ENCODE measurements at regions not wholly inside any gene's neighbourhood (a gene's known extent, or its start where the extent isn't known, plus 50 kb on each side); places are given as distances from the start of the nearest gene placed in this dataset.
"Not testable (repeated sequence)": the region's sequence is repeated elsewhere in the genome, so short reads cannot be mapped to it uniquely, and the experiment has no call there.

DNA sequence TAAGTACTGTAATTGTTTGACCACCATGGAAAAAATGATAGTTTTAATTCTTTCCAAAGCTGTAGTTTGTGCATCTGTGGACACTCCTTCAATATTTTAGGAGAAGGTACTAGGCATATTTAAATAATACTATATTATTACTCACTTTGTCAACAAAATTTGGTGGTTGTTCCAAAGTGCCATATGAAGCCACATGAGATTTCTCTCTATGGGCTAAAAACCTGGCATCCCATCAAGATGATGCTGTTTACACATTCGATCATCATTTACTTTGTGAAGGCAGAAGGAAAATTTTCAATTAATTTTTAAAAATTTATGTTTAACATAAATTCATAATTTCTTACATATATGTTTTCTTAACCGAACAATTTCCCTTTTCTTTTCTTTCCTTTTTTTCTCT lies 502.6 kb upstream of the JAG1 start:
- TF ChIP-seq, protein P1, sequence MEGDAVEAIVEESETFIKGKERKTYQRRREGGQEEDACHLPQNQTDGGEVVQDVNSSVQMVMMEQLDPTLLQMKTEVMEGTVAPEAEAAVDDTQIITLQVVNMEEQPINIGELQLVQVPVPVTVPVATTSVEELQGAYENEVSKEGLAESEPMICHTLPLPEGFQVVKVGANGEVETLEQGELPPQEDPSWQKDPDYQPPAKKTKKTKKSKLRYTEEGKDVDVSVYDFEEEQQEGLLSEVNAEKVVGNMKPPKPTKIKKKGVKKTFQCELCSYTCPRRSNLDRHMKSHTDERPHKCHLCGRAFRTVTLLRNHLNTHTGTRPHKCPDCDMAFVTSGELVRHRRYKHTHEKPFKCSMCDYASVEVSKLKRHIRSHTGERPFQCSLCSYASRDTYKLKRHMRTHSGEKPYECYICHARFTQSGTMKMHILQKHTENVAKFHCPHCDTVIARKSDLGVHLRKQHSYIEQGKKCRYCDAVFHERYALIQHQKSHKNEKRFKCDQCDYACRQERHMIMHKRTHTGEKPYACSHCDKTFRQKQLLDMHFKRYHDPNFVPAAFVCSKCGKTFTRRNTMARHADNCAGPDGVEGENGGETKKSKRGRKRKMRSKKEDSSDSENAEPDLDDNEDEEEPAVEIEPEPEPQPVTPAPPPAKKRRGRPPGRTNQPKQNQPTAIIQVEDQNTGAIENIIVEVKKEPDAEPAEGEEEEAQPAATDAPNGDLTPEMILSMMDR (IDR thresholded peaks at IDR 0.05; ENCODE audit: low read length): no peak
- TF ChIP-seq EZH2 (optimal IDR thresholded peaks at IDR 0.05; ENCODE audit: low read depth, low read length) (no peak), EZH2phosphoT487 (IDR thresholded peaks at IDR 0.05; ENCODE audit: low read length) (no peak)
- Histone ChIP-seq H3F3A (ENCODE audit: insufficient read depth, low read length) (no peaks in the 10 kb centered on the region), H3K4me2 (ENCODE audit: low read depth, low read length) (no peak overlapping the region), H3K79me2 (ENCODE audit: low read length) (no peaks in the 10 kb centered on the region), H3K36me3 (replicated peaks; ENCODE audit: insufficient read depth, low read length) (no peaks in the 10 kb centered on the region), H3K4me1 (ENCODE audit: low read length) (no peaks in the 10 kb centered on the region), H3K4me3 (ENCODE audit: low read length) (no peak overlapping the region), H3K9ac (ENCODE audit: low read length) (no peak overlapping the region), H3K27me3 (replicated peaks; ENCODE audit: insufficient read depth, low read length) (no peaks in the 10 kb centered on the region), H3K9me3 (replicated peaks; ENCODE audit: insufficient read depth, low read length) (no peaks in the 10 kb centered on the region; the same call in 1 of the 2 replicates), H2AFZ (ENCODE audit: low read length) (no peak overlapping the region), H3K9me2 (replicated peaks; ENCODE audit: insufficient read depth, low read length) (no peaks in the 10 kb centered on the region), H3K27ac (ENCODE audit: low read length) (no peak overlapping the region), H4K20me1 (ENCODE audit: insufficient read depth, low read length) (no peaks in the 10 kb centered on the region)
- DNase-seq: no peak

DNA sequence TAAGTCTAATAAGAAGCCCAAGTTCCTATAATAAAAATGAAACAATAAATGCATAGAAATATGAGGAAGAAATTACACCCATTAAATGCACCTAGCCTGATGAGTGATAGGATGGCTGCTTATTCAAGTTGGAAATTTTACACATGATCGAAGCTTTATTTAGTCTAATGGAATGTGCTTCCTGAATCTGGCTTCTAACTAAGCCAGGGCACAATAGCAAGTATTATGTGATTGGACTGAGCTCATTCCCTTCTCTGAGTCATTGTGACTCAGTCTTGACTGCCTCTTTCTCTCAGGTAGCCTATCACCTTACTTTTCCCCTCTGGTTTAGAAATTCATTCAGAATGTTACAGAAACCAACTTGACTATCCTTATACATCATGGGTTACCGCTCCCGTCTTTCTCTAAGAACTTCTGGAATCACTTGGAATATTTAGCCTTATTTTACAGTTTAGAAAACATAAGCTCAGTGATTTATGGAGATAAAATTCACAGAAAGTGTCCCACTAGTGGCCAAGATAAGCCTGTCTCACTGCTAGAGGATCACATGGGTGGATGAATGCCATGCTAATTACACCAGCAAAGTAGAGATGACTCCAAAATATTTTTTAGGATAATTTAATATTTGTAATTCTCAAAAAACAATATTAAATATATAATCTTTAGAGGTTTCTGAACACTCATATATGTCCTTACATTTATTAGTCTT lies 505.3 kb upstream of the JAG1 start:
- TF ChIP-seq, protein P1 (IDR thresholded peaks at IDR 0.05; ENCODE audit: low read length): no peak
- no peak for TF ChIP-seq EZH2phosphoT487 (IDR thresholded peaks at IDR 0.05; ENCODE audit: low read length)
- no peak for TF ChIP-seq EZH2 (optimal IDR thresholded peaks at IDR 0.05; ENCODE audit: low read depth, low read length)
- Histone ChIP-seq H3K79me2 (ENCODE audit: low read length) (no peaks in the 10 kb centered on the region), H3K36me3 (replicated peaks; ENCODE audit: insufficient read depth, low read length) (no peaks in the 10 kb centered on the region), H3K9ac (ENCODE audit: low read length) (no peak overlapping the region), H2AFZ (ENCODE audit: low read length) (no peak overlapping the region), H4K20me1 (ENCODE audit: insufficient read depth, low read length) (no peaks in the 10 kb centered on the region), H3K27ac (ENCODE audit: low read length) (no peak overlapping the region), H3K9me2 (replicated peaks; ENCODE audit: insufficient read depth, low read length) (no peaks in the 10 kb centered on the region), H3K9me3 (replicated peaks; ENCODE audit: insufficient read depth, low read length) (no peaks in the 10 kb centered on the region; the same call in 1 of the 2 replicates), H3K4me2 (ENCODE audit: low read depth, low read length) (no peak overlapping the region), H3K27me3 (replicated peaks; ENCODE audit: insufficient read depth, low read length) (no peaks in the 10 kb centered on the region), H3F3A (ENCODE audit: insufficient read depth, low read length) (no peaks in the 10 kb centered on the region), H3K4me1 (ENCODE audit: low read length) (no peaks in the 10 kb centered on the region), H3K4me3 (ENCODE audit: low read length) (no peak overlapping the region)
- no peak for DNase-seq

DNA sequence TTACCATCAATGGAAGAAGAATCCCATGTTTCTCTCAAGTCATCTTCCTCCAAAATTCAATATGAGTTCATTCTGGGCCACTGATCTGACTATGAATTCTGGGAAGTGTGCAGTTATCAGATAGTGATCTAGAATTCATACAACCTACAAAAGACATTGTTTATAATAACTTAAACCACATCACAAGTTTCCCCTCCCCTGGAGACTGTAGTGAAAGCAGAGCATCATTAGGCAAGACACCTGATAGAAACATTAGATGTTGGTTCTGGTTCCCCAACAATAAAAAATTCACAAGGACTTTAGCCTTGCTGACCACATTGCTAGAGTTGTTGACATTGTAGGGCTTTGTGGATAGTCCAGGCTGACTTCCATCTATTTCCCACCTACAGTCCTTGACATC lies 506.4 kb upstream of the JAG1 start:
- Histone ChIP-seq H3K27ac (ENCODE audit: low read length) (no peak overlapping the region), H3K27me3 (replicated peaks; ENCODE audit: insufficient read depth, low read length) (no peaks in the 10 kb centered on the region), H3K4me3 (ENCODE audit: low read length) (no peak overlapping the region), H3K9me2 (replicated peaks; ENCODE audit: insufficient read depth, low read length) (no peaks in the 10 kb centered on the region), H2AFZ (ENCODE audit: low read length) (no peak overlapping the region), H4K20me1 (ENCODE audit: insufficient read depth, low read length) (no peaks in the 10 kb centered on the region), H3K4me1 (ENCODE audit: low read length) (no peaks in the 10 kb centered on the region), H3K4me2 (ENCODE audit: low read depth, low read length) (no peak overlapping the region), H3K9me3 (replicated peaks; ENCODE audit: insufficient read depth, low read length) (no peaks in the 10 kb centered on the region; the same call in 1 of the 2 replicates), H3K36me3 (replicated peaks; ENCODE audit: insufficient read depth, low read length) (no peaks in the 10 kb centered on the region), H3K9ac (ENCODE audit: low read length) (no peak overlapping the region), H3F3A (ENCODE audit: insufficient read depth, low read length) (no peaks in the 10 kb centered on the region), H3K79me2 (ENCODE audit: low read length) (no peaks in the 10 kb centered on the region)
- DNase-seq: no peak
- TF ChIP-seq EZH2phosphoT487 (IDR thresholded peaks at IDR 0.05; ENCODE audit: low read length) (no peak), EZH2 (optimal IDR thresholded peaks at IDR 0.05; ENCODE audit: low read depth, low read length) (no peak)
- TF ChIP-seq, protein P1 (IDR thresholded peaks at IDR 0.05; ENCODE audit: low read length): no peak

DNA sequence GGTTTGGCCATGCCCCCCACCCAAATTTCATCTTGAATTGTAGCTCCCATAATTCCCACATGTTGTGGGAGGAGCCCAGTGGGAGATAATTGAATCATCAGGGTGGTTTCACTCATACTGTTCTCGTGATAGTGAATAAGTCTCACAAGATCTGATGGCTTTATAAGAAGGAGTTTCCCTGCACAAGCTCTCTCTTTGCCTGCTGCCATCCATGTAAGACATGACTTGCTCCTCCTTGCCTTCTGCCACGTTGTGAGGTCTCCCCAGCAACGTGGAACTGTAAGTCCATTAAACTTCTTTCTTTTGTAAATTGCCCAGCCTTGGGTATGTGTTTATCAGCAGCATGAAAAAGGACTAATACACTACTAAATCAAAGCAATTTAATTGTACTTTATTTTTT lies 507.3 kb upstream of the JAG1 start:
- not testable (repeated sequence) for DNase-seq; H3K9ac ChIP-seq (ENCODE audit: low read length)

More for the DNA sequence above, 507.3 kb upstream of the JAG1 start:
- not testable (repeated sequence) for H3K4me1 ChIP-seq (ENCODE audit: low read length); H3K4me3 ChIP-seq (ENCODE audit: low read length); H3K9me2 ChIP-seq (replicated peaks; ENCODE audit: insufficient read depth, low read length); H3K4me2 ChIP-seq (ENCODE audit: low read depth, low read length); H3K79me2 ChIP-seq (ENCODE audit: low read length); H2AFZ ChIP-seq (ENCODE audit: low read length); H3F3A ChIP-seq (ENCODE audit: insufficient read depth, low read length); H3K9me3 ChIP-seq (replicated peaks; ENCODE audit: insufficient read depth, low read length); H3K27ac ChIP-seq (ENCODE audit: low read length); H3K27me3 ChIP-seq (replicated peaks; ENCODE audit: insufficient read depth, low read length); H3K36me3 ChIP-seq (replicated peaks; ENCODE audit: insufficient read depth, low read length); H4K20me1 ChIP-seq (ENCODE audit: insufficient read depth, low read length)
